Epithelial cell of esophagus (primary cell): ENCODE measurements at regions not wholly inside any gene's neighbourhood (a gene's known extent, or its start where the extent isn't known, plus 50 kb on each side); places are given as distances from the start of the nearest gene placed in this dataset.
A peak's percentile ranks its signal among the peaks of the same experiment; 100 is the strongest.
"Not testable (repeated sequence)": the region's sequence is repeated elsewhere in the genome, so short reads cannot be mapped to it uniquely, and the experiment has no call there.

ENCODE experiments used
- DNase-seq: peaks from one replicate; pipeline ENCODE4 v3.0.0; 2010; ENCODE audit warnings: low read depth
- H3K4me3 ChIP-seq: 2 replicates; pipeline ENCODE4 v1.5.1; 2011; ENCODE audit warnings: mild to moderate bottlenecking, low read length, control low read depth
- TF ChIP-seq, protein P1 (sequence below): IDR thresholded peaks from 2 replicates; pipeline ENCODE4 v1.5.1; 2011; ENCODE audit warnings: low read depth, mild to moderate bottlenecking, low read length, control low read depth, inconsistent platforms; ENCODE audit not compliant: insufficient read depth; ENCODE audit errors: missing control alignments

- peak; percentile 80 for DNase-seq
Measured at GRCh38 chr2:194514281-194514680, 1142.7 kb upstream of the SLC39A10 start.

DNA sequence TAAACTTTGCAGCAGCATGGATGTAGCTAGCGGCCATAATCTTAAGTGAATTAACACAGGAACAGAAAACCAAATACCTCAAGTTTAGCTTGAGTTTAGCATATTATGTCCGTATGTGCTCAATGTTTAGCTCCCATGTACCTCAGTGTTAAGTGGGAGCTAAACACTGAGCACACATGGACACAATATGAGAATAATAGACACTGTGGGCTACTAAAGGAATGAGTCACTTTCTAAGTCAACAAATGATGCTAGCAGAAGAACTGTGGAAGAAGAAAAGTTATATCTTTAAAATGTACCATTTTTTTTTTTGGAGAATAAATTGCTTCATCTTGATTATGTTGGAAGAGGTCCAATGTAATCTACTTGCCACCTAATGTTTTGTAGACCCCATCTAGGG, 1146.0 kb upstream of the SLC39A10 start:
- not testable (repeated sequence) for H3K4me3 ChIP-seq
- peak; percentile 5 for DNase-seq

More at GRCh38 chr2:194514281-194514680, 1142.7 kb upstream of the SLC39A10 start:
- H3K4me3 ChIP-seq = no peak overlapping the region
- TF ChIP-seq, protein P1, sequence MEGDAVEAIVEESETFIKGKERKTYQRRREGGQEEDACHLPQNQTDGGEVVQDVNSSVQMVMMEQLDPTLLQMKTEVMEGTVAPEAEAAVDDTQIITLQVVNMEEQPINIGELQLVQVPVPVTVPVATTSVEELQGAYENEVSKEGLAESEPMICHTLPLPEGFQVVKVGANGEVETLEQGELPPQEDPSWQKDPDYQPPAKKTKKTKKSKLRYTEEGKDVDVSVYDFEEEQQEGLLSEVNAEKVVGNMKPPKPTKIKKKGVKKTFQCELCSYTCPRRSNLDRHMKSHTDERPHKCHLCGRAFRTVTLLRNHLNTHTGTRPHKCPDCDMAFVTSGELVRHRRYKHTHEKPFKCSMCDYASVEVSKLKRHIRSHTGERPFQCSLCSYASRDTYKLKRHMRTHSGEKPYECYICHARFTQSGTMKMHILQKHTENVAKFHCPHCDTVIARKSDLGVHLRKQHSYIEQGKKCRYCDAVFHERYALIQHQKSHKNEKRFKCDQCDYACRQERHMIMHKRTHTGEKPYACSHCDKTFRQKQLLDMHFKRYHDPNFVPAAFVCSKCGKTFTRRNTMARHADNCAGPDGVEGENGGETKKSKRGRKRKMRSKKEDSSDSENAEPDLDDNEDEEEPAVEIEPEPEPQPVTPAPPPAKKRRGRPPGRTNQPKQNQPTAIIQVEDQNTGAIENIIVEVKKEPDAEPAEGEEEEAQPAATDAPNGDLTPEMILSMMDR = no peak

- H3K4me3 ChIP-seq = not testable (repeated sequence)
Measured at GRCh38 chr2:194504876-194505275, 1152.2 kb upstream of the SLC39A10 start.

GRCh38 chr2:194495046-194495445, 1162.0 kb upstream of the SLC39A10 start:
- DNase-seq = peak; percentile 40
- TF ChIP-seq, protein P1 = no peak
- no peak overlapping the region for H3K4me3 ChIP-seq

More at GRCh38 chr2:194504876-194505275, 1152.2 kb upstream of the SLC39A10 start:
- not testable (repeated sequence) for DNase-seq

DNA sequence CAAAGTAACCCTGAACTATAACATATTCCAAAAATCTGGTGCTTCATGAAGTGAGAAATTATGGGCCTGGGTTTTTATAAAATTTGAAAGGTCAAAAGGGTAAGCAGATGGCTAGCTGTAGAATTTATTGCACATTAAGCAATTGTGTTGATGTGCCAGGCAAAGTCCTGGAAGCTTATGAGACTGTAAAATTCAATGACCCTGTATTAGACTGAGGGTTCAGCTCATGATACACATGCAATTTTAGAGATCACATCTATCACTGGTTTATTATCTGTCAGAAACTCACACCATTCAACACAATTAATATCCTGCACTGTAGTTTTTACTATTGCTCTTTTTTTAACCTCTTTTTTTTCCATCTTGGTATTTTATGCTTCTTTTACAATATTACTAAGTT, 1162.6 kb upstream of the SLC39A10 start:
- no peak overlapping the region for H3K4me3 ChIP-seq
- TF ChIP-seq, protein P1 = no peak
- DNase-seq = no peak

GRCh38 chr2:194491409-194492115, 1165.5 kb upstream of the SLC39A10 start:
- TF ChIP-seq, protein P1 = no peak
- no peak for DNase-seq
- H3K4me3 ChIP-seq = no peak overlapping the region

GRCh38 chr2:194486326-194486725, 1170.7 kb upstream of the SLC39A10 start:
- TF ChIP-seq, protein P1 = no peak
- no peak for DNase-seq
- no peak overlapping the region for H3K4me3 ChIP-seq

- H3K4me3 ChIP-seq = no peak overlapping the region
- DNase-seq = no peak
- TF ChIP-seq, protein P1 = no peak
Measured at GRCh38 chr2:194483041-194483440, 1174.0 kb upstream of the SLC39A10 start.
